ENCODE measurements at regions not wholly inside any gene's neighbourhood (a gene's known extent, or its start where the extent isn't known, plus 50 kb on each side); places are given as distances from the start of the nearest gene placed in this dataset.

GRCh38 chr1:193699261-193699660, 512.8 kb upstream of the B3GALT2 start:
- TF ChIP-seq CTCF (IDR thresholded peaks at IDR 0.05; ENCODE audit: low read depth, low read length, poor library complexity, severe bottlenecking) (no peak), EZH2phosphoT487 (IDR thresholded peaks at IDR 0.05; ENCODE audit: borderline replicate concordance, low read length) (no peak)
